Right lobe of liver (tissue), 6 donors: ENCODE measurements at regions not wholly inside any gene's neighbourhood (a gene's known extent, or its start where the extent isn't known, plus 50 kb on each side); places are given as distances from the start of the nearest gene placed in this dataset.

Experiments used
- ATAC-seq, 4 donors: fragments of 200-7000 bp; cut with Tn5 transposase; one replicate each; pipeline ENCODE4 v1.9.1; 2020; ENCODE audit warnings: mild to moderate bottlenecking in 4 of 4, moderate library complexity in 4 of 4
- DNase-seq, 3 donors: peaks; one replicate each; pipeline ENCODE4 v3.0.0-alpha.2; 2020
- H3K27ac ChIP-seq, 3 donors: fragments of 200-600 bp; one replicate each; pipeline ENCODE4 v1.8.0; 2022
- H3K27me3 ChIP-seq, 2 donors: fragments of 200-600 bp; one replicate each; pipeline ENCODE4 v1.8.0; 2022
- H3K36me3 ChIP-seq, 4 donors: fragments of 200-600 bp; sonication (generic) in 1 of 4; one replicate each; pipeline versions ENCODE4 v1.5.1 to v1.8.0; 2017 to 2022; ENCODE audit warnings: control low read depth in 1 of 4
- H3K4me1 ChIP-seq, 4 donors: fragments of 200-600 bp; sonication (generic) in 1 of 4; one replicate each; pipeline versions ENCODE4 v1.5.1 to v1.8.0; 2017 to 2022; ENCODE audit warnings: control low read depth in 1 of 4
- H3K4me3 ChIP-seq, 3 donors: fragments of 200-600 bp; one replicate each; pipeline ENCODE4 v1.8.0; 2022
- H3K9me3 ChIP-seq, 4 donors: fragments of 200-600 bp; sonication (generic) in 1 of 4; one replicate each; pipeline versions ENCODE4 v1.5.1 to v1.8.0; 2017 to 2022; ENCODE audit warnings: control low read depth in 1 of 4
- POLR2A ChIP-seq: fragments of 450-650 bp; IDR thresholded peaks from one replicate; pipeline ENCODE4 v1.6.1; 2017; ENCODE audit warnings: antibody characterized with exemption, mild to moderate bottlenecking
- WGBS: methylation state at CpG from one replicate; pipeline ENCODE4 v1.1.6; 2018; ENCODE audit warnings: low coverage, low lambda C conversion rate; ENCODE audit not compliant: insufficient coverage; ENCODE audit errors: missing lambda C conversion rate; 5-methylcytosine and 5-hydroxymethylcytosine counted together
- intact Hi-C, 2 donors: fragments of 100-400 bp; cut with DNase I; formaldehyde crosslinking; loops; one replicate each; pipeline versions ENCODE4 v1.11.2 to v1.14.1; 2022
- small RNA-seq, 2 experiments: library from RNA; depleted of rRNA; stranded (forward); fragments of <200 nt; gene quantifications; one replicate each; pipeline ENCODE3, GENCODE V24; 2016
- TF ChIP-seq, protein P1 (sequence below), 4 donors: fragments of 200-600 bp in 3 of 4; fragments of 450-650 bp in 1 of 4; IDR thresholded peaks; one replicate each; pipeline versions ENCODE4 v1.5.1 to v1.8.0; 2016 to 2022; ENCODE audit warnings: antibody characterized with exemption in 4 of 4, mild to moderate bottlenecking in 2 of 4
- donor health status: DM: no; HTN: yes; CAD: no.
- donor health status: DM: no; HTN: no; CAD: no.
- donor health status: DM: no; HTN: no; CAD: no.
- donor health status: DM: no; HTN: yes; CAD: no.
- donor health status: DM: no; HTN: yes; CAD: no.

DNA sequence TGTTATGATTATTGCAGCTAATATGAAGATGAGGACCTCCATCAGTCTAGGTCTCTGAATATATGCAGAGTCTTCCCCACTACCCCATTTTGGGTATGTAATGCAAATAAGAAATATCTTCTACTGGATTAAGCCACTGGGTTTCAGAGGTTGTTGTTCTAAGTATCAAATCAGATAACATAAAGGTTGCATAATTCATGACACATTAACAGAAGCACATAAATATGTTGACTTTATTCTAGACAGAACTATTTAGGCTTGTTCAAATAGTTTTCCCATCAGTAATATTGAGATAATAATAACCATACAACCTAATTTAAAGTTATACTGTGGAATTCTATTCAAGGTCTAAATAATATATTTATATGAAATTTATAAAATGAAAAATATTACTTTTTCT is 157.1 kb downstream of the ETV1 start:
- no peak overlapping the region for H3K27ac ChIP-seq
- DNase-seq (no peak), ATAC-seq (no peak)
- no peaks in the 10 kb centered on the region for H3K9me3 ChIP-seq
- H3K27me3 ChIP-seq = no peaks in the 10 kb centered on the region
- no peaks in the 10 kb centered on the region for H3K36me3 ChIP-seq
- H3K4me3 ChIP-seq = no peak overlapping the region
- no peaks in the 10 kb centered on the region for H3K4me1 ChIP-seq
- intact Hi-C loops = no loop called here
- no peak for TF ChIP-seq POLR2A
- TF ChIP-seq, protein P1, sequence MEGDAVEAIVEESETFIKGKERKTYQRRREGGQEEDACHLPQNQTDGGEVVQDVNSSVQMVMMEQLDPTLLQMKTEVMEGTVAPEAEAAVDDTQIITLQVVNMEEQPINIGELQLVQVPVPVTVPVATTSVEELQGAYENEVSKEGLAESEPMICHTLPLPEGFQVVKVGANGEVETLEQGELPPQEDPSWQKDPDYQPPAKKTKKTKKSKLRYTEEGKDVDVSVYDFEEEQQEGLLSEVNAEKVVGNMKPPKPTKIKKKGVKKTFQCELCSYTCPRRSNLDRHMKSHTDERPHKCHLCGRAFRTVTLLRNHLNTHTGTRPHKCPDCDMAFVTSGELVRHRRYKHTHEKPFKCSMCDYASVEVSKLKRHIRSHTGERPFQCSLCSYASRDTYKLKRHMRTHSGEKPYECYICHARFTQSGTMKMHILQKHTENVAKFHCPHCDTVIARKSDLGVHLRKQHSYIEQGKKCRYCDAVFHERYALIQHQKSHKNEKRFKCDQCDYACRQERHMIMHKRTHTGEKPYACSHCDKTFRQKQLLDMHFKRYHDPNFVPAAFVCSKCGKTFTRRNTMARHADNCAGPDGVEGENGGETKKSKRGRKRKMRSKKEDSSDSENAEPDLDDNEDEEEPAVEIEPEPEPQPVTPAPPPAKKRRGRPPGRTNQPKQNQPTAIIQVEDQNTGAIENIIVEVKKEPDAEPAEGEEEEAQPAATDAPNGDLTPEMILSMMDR (IDR thresholded peaks at IDR 0.05) = no peak

DNA sequence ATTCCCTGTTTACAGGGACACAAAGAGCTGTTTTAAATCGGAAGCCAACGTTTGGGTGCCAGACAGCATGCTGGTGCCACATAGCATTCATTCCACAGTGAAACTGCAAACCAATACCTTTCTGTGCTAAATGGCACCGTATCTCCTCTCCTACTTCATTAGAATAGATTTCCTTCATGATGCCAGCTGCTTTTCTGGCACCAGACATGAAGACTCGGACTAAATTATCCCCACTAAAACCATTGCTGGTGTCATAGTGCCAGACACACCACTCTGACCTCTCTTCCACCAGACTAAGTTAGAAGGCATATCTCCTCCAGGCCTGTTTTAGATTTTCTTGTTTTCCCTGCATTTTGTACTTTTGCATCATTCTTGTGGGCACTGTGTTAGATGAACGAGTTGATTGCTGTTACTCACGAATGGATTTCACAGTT is 155.1 kb downstream of the ETV1 start:
- ATAC-seq = no peak
- intact Hi-C loops = no loop called here
- 56% methylated on average over 6 of the region's 6 CpGs for WGBS
- TF ChIP-seq, protein P1 (IDR thresholded peaks at IDR 0.05) = no peak
- no peak for TF ChIP-seq POLR2A
- no peaks in the 10 kb centered on the region for H3K9me3 ChIP-seq
- H3K4me1 ChIP-seq = no peaks in the 10 kb centered on the region
- DNase-seq = no peak
- H3K27ac ChIP-seq = no peak overlapping the region
- H3K4me3 ChIP-seq = no peak overlapping the region
- H3K36me3 ChIP-seq = no peaks in the 10 kb centered on the region
- no peaks in the 10 kb centered on the region for H3K27me3 ChIP-seq

DNA sequence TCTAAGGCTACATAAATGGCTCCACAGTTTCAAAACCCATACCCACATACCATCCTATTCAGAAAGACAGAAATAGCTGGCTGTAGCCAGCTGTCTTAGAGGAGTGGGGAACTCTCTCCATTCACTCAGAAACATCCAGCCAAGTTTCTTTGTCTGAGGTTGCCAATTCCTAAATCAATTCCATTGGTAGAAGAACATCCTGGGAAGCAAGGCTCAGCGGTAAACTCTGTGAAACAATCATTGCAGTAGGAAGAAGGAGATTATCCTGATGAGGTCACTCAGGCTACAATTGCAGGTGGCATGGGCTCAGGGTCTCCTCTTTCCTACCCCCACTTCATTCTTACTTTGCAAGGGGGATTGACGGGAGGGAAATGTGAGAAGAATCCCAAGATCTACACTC is 154.0 kb downstream of the ETV1 start:
- intact Hi-C loops = no loop called here
- no peak overlapping the region for H3K27ac ChIP-seq
- no peak overlapping the region for H3K4me3 ChIP-seq
- 77% methylated on average over 2 of the region's 2 CpGs for WGBS
- no peak for ATAC-seq
- H3K27me3 ChIP-seq = no peaks in the 10 kb centered on the region
- TF ChIP-seq, protein P1 (IDR thresholded peaks at IDR 0.05) = no peak
- TF ChIP-seq POLR2A = no peak
- no peak for DNase-seq
- H3K36me3 ChIP-seq = no peaks in the 10 kb centered on the region
- H3K4me1 ChIP-seq = no peaks in the 10 kb centered on the region
- no peaks in the 10 kb centered on the region for H3K9me3 ChIP-seq

DNA sequence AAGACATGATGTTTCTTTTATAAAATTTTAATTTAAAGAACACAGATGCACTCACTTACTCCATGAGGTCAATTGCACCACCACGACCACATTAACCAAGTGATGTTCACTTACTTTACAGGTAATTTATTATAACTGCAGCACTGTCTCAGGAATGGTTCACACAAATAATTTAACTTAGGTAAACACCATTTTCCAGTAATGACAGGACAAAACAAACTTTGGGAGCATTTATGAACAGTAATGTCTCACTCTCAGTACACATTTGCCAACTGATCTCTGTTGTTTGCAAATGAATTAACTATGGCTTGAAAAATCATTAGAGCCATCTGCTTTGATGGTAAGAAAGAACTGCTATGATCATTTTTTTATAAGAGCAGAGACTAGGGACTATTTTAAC is 150.4 kb downstream of the ETV1 start:
- Histone ChIP-seq H3K4me1 (no peaks in the 10 kb centered on the region), H3K36me3 (no peaks in the 10 kb centered on the region), H3K27ac (no peak overlapping the region), H3K9me3 (no peaks in the 10 kb centered on the region), H3K4me3 (no peak overlapping the region), H3K27me3 (no peaks in the 10 kb centered on the region)
- TF ChIP-seq, protein P1 (IDR thresholded peaks at IDR 0.05) = no peak
- no peak for TF ChIP-seq POLR2A
- WGBS = 56% methylated on average over 1 of the region's 1 CpG
- intact Hi-C loops = no loop called here
- no peak for ATAC-seq
- no peak for DNase-seq

Small RNA genes lying in the stretch of these regions (small RNA-seq; reads per million reads assigned to genes)
- 0 reads per million in 2 experiments for gene RN7SKP228
